HG02852 (cell line): ENCODE measurements at regions not wholly inside any gene's neighbourhood (a gene's known extent, or its start where the extent isn't known, plus 50 kb on each side); places are given as distances from the start of the nearest gene placed in this dataset.

ENCODE experiments used
- ATAC-seq: cut with Tn5 transposase; IDR thresholded peaks from one replicate; pipeline ENCODE4 v1.9.1; 2021; ENCODE audit warnings: mild to moderate bottlenecking, moderate library complexity; ENCODE audit not compliant: unreplicated experiment

- ATAC-seq: no peak
Observed at GRCh38 chr6:51509597-51509996, 577.8 kb downstream of the PKHD1 start.

DNA sequence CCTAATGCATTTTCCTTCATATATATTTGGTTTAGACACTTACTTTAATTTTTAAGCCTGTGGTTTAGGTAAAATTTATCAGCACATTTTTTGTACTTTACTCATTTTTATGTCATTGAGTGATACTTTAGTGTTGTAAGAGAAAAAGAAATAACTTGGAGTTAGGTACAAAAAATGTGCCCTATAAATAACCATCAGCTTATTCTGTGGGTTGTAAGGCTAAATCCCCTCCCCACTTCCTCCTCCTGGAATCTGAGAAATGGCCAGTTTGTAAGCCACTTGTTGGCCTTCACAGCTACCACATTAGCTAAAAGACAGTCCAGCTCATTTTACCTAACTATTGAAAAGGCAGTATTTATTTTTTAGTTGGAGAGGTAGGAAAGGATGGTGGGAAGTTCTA, 576.3 kb downstream of the PKHD1 start:
- no peak for ATAC-seq

- no peak for ATAC-seq
Observed at GRCh38 chr6:51513891-51514747, 573.3 kb downstream of the PKHD1 start.

- no peak for ATAC-seq
Observed at GRCh38 chr6:51514748-51515402, 572.5 kb downstream of the PKHD1 start.

DNA sequence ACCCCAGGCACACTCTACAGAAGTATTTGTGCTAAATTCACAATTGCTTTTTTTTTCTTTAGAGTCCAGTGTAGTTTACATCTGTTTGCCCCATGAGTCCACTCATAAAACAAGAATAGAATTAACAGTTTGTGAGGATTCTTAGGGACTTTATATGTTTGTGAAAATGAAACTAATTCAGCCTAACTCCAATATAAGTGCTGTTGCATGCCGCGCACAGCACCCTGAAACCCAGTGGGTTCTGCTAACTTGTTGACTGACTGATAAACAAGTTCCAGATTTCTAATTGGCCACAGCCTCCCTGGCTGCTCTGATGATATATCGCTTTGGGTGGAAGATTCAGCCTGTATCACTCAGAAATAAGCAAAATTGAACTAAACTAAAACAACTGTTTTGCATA, 561.4 kb downstream of the PKHD1 start:
- no peak for ATAC-seq

DNA sequence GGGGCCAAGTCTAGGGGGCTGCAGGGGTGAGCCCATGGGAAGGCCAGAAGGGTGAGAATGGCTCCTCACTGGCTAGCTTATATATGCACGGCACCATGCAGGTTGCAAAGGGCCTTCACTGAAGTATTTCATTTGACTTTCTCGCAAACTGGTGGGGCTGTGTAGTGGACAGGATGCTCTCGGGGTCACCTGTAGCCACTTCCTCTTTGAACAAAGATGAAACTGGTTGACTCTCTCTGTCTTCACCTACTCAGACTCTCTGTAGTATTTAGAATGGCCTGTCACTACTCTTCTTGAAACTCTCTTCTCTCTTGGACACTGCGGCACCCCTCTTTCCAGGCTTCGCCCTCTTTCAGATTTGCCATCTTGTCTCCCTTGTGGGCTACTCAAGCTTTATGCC, 560.5 kb downstream of the PKHD1 start:
- ATAC-seq: no peak

DNA sequence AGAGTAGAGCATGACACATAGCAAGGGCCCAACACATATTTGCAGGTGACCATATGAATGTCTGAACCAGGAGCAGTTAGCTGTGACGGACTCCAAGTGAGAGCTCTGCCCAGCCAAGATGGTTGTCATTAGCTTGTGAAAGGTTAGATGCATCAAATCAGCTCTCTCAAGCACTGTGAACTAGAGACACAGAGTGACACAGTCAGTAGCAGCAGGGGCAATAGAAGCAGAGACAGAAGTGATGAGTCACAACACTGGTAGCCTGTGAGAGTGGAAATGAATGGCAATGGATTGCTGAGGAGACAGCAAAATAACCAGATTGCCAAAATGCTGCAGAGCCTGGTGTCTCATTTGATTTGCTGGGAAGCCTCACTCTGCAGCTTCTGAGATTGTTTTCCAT, 558.9 kb downstream of the PKHD1 start:
- no peak for ATAC-seq

GRCh38 chr6:51529240-51529639, 558.2 kb downstream of the PKHD1 start:
- no peak for ATAC-seq

DNA sequence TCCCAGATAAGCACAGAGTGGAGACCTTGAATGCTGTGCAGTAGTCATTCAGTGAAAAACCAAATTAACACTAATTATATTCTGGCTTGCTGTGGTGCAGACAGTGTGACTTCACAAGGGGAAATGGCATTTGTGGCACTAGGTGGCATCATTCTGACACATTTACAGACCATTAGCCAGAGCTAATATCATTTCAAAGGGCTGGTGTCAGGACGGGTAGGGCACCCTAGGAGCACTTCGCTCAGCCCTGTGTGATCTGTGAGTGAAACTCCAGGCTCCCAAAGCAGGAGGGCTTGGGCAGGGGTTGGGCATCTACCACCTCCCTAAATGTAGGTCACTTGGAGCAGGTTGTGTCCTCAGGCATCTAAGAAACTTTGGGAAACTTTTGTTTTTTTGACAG, 555.8 kb downstream of the PKHD1 start:
- ATAC-seq: no peak

DNA sequence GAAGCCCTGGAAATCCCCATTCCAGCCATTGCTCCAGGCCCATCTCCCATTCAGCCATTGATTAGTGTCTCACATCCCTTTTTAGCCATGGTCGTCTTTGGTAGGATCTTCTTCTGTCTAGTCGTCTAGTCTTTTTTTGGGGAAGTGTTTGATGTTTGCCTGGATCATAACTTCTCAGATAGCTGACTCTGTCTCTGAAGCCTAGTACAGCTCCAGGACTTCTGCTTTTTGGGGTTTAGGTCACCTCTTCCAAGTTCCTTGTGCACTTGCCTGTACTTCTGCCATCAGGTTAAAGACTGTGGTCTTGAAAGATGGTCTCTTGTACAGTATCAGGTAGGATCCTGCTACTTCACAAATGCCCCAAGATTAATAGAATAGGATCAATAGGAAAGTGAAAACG, 553.5 kb downstream of the PKHD1 start:
- no peak for ATAC-seq

DNA sequence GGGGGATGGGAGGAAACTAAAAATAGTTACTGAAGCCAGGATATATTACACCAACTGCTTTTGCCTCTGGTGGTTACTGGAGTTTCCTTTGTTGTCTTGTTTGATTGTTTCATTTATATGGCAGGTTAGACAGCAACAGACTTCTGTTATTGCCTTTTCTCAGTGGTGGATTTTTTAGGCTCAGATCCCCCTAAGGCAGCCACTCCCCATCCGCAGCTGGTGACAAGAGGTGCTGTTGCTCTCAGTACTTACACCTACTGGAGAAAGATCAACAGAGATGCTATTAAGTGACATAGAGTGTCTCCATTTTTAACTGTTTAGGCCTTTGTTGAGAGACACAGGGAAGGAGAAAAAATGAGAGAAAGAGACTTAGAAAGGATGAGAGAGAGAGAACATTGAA, 552.1 kb downstream of the PKHD1 start:
- no peak for ATAC-seq

DNA sequence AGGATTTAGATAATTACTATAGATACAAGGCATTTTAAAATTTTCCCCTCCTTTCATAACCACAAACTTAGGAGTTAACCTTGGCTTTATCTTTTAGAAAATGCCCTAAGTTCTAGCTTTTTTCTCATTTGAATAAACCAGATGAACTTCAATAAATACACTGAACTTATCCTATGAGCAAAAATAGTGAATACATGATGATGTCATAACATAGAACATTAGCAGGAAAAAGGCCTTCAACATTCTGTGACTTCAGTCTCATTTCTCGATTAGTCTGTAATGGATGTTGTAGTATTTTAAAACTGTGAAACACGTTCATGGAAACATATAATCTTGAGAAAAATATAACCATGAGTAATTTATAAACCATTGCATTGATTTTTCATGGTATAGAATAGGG, 550.7 kb downstream of the PKHD1 start:
- no peak for ATAC-seq

DNA sequence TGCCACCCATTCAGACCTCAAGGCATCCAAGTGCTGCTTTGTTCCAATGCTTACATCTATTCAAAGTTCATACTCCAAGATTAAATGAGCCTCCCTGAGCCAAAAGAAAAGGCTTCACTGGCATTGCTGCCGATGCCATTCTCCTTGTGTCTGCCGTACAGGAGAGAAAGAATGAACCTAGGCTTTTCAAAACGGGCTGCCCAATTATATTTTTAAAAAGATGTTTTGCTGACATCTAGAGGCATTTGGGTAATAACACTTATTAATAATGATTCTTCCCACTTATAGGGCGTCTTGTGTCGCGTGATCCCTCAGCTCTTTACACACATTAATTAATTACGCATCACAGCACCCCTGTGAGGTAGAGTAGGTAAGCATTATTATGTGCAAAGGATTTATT, 545.6 kb downstream of the PKHD1 start:
- no peak for ATAC-seq

DNA sequence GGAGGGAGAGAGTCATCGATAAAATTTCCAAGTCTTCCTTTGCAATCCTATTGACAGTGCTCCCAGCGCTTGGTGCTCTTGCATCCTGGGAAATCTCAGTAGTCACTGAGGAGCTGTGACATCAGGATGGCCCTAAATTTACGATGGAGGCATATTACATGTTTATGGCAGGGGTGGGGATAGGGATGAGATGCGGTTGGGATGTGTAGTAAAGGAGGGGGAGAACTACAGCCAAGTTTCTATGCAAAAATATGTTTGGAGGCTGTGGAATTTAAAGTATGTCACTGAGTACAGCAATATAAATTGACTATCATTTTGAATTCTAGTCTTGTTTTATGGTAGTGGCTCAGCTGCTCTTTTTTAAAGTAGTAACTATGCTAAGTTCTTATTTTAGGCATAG, 544.9 kb downstream of the PKHD1 start:
- ATAC-seq: no peak

DNA sequence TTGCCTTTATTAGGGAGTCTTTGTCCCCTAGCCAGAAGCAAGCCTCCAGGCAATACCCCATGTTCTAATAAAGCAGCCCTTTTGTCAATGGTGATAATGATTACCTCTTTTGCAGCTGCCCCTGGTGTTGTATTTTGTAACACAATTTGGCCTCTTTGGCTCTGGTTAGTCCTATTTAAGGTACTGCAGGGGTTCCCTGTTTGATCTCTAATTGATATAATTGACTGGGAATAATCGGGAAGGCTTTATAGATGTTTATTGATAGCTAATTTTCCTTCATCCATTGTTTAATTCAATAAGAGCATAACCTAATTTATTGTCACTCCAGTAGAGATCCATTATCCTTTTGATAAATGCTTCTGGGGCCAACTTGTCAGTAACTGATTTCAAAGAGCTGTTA, 537.2 kb downstream of the PKHD1 start:
- no peak for ATAC-seq

DNA sequence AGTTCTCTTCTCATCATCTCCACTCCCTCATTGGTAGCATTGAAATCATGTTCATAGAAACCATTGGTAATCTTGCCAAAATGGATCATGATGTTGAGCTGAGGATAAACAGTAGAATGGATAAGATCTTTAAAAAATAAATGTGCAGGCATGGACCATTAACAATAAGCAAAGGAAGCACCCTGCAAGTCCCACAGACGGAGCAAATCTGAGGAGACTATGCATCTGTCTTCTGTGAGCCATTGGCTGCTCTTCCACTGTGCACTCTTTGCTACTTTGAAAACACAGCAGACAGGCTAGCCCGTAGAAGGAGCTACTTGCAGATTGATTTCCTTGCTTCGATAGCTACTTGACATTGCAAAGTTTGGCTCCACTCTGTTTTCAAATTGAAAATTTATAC, 535.0 kb downstream of the PKHD1 start:
- no peak for ATAC-seq

DNA sequence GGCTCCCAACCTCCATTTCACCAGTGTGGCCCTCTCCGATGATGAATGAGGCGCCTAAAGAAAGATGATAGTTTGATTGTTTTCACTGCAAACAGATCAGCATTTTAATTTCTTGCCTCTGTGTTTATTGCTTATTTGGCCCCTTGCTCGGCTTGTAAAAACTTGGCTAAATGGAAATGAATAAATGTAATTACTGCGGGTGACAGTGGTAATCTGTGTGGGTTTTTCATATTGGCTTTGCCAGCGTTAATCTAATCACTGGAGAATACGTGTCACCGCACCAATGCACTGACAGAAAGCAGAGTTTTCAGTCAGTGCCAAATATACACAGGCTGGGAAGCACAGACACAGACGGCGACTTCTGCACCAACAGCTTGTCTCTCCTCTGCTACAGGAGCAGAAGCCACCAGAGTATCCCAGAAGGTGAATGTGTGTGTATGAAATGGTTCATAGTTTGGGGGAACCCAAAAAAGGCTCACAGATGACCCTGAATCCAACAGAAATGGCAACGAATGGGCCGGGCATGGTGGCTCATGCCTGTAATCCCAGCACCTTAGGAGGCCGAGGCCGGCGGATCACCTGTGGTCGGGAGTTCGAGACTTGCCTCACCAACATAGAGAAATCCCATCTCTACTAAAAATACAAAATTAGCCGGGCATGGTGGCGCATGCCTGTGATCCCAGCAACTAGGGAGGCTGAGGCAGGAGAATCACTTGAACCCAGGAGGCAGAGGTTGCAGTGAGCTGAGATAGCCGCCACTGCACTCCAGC, 534.0 kb downstream of the PKHD1 start:
- no peak for ATAC-seq

GRCh38 chr6:51554029-51554428, 533.4 kb downstream of the PKHD1 start:
- ATAC-seq: no peak

DNA sequence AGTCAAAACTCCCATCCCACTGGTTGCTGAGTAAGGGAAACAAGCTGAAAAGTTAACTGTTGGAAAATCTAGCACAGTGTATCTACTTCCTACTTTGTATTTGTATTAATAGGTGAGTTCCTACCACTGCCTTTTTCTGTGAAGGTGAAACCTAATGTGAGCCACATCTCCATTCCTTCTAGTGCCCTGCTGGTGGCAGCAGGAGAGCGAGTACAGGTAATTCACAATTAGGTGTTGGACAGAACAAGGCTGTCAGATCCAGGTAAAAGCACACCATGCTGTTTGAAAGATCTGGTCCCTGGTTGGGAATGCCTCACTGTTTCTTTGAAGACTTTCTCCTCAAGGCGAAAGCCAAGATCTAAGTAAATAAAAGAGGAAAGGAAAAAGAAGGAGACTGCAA, 528.4 kb downstream of the PKHD1 start:
- no peak for ATAC-seq

DNA sequence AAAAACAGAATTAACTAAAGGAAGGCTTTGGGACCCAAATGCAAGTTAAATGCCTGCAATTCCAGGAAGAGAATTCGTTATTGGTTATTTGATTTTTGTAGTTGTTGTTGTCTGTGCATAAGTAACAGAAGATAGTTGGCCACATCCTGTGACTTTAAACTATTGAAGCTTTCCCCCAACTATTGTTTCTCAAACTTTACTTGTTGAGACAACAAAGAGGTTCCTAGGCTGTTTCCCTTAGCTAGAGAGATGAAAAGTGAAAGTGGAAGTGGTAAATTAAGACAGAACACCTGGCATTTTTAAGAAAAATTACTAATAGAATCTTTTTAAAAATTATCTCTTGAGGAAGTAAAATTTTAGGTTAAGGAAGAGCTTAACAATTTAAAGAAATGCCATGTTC, 525.2 kb downstream of the PKHD1 start:
- ATAC-seq: peak; percentile 89
